ENCODE measurements at regions not wholly inside any gene's neighbourhood (a gene's known extent, or its start where the extent isn't known, plus 50 kb on each side); places are given as distances from the start of the nearest gene placed in this dataset.

DNA sequence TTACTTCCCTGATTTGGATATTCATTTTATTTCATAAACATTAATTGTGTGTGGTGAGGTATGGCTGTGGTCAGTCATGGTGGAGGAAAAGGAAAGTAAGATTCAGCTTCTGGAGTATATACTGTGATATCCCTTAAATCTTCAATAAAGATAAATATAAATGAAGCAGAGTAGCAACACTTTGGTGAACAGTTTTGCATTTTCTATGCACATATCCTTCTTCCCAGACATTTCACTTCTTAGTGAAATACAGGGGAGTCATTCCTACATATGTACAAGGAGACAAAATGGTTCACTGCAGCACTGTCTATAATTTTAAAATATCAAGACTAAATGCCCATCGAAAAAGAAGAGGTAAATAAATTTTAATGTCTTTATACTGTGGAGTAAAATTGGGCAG, 61.3 kb downstream of the DISP1 start (continued):
- no peak for TF ChIP-seq TCF12 (IDR thresholded peaks at IDR 0.05; ENCODE audit: low read depth, low read length)
- TF ChIP-seq RAD21 (IDR thresholded peaks at IDR 0.05 in 1 of 2, conservative IDR thresholded peaks at IDR 0.05 in 1 of 2; ENCODE audit: low read depth in 2 of 2, low read length in 2 of 2): no peak
- no peak for TF ChIP-seq RFX5 (IDR thresholded peaks at IDR 0.05; ENCODE audit: borderline replicate concordance, low read depth, low read length)
- TF ChIP-seq MAFK (IDR thresholded peaks at IDR 0.05; ENCODE audit: low read depth, low read length): no peak
